K562 (cell line): ENCODE measurements at regions not wholly inside any gene's neighbourhood (a gene's known extent, or its start where the extent isn't known, plus 50 kb on each side); places are given as distances from the start of the nearest gene placed in this dataset.

ENCODE experiments used
- ATF3 ChIP-seq, 2 experiments: fragments of 450-650 bp in 1 of 2; sonication (generic) in 1 of 2; formaldehyde crosslinking in 1 of 2; IDR thresholded peaks in 1 of 2; conservative IDR thresholded peaks in 1 of 2; 2 replicates each; pipeline versions ENCODE4 v1.6.1 to v1.8.1; 2016 to 2023; ENCODE audit warnings: mild to moderate bottlenecking in 2 of 2, moderate library complexity in 2 of 2, inconsistent platforms in 1 of 2, missing genetic modification reagents in 1 of 2
- BMI1 ChIP-seq: fragments of 150-350 bp; IDR thresholded peaks from 2 replicates; pipeline ENCODE4 v1.6.1; 2014; ENCODE audit warnings: low read length
- CTCF ChIP-seq, 3 experiments: IDR thresholded peaks in 2 of 3; conservative IDR thresholded peaks in 1 of 3; 2 replicates each; pipeline ENCODE4 v1.5.1; 2011 to 2012; ENCODE audit warnings: low read length in 3 of 3, mild to moderate bottlenecking in 3 of 3, control low read depth in 2 of 3, improper control_type of control experiment in 1 of 3, inconsistent platforms in 1 of 3, low read depth in 1 of 3, mixed read lengths in 1 of 3, moderate library complexity in 1 of 3; ENCODE audit not compliant: insufficient read depth in 2 of 3
- ELF1 ChIP-seq: fragments of 200-800 bp; sonication (Bioruptor generic); IDR thresholded peaks from 2 replicates; pipeline ENCODE4 v1.6.1; 2016; ENCODE audit warnings: missing genetic modification characterization, missing compliant biosample characterization
- ETS1 ChIP-seq: conservative IDR thresholded peaks from 2 replicates; pipeline ENCODE4 v1.6.1; 2011; ENCODE audit warnings: low read depth, mild to moderate bottlenecking, low read length; ENCODE audit not compliant: control insufficient read depth
- ETV5 ChIP-seq: sonication (generic); formaldehyde crosslinking; IDR thresholded peaks from 2 replicates; pipeline ENCODE4 v1.4.0; 2020; ENCODE audit warnings: low read depth, mild to moderate bottlenecking, missing genetic modification reagents
- FOXM1 ChIP-seq, 2 experiments: fragments of 450-650 bp in 1 of 2; sonication (generic) in 1 of 2; formaldehyde crosslinking in 1 of 2; IDR thresholded peaks; 2 replicates each; pipeline versions ENCODE4 v1.6.1 to v1.9.0; 2017 to 2022; ENCODE audit warnings: low read depth in 2 of 2, mild to moderate bottlenecking in 2 of 2, missing genetic modification reagents in 1 of 2, moderate library complexity in 1 of 2
- NFXL1 ChIP-seq: fragments of 450-650 bp; formaldehyde crosslinking; IDR thresholded peaks from 2 replicates; pipeline ENCODE4 v1.4.0; 2021; ENCODE audit warnings: mild to moderate bottlenecking
- ZKSCAN8 ChIP-seq: fragments of 200-800 bp; sonication (Bioruptor generic); IDR thresholded peaks from 2 replicates; pipeline ENCODE4 v1.6.1; 2016; ENCODE audit warnings: missing genetic modification characterization, missing compliant biosample characterization

- TF ChIP-seq ETS1, result no peak
- TF ChIP-seq NFXL1 (CRISPR knock-in tag), result no peak
- TF ChIP-seq CTCF (IDR thresholded peaks at IDR 0.05 in 2 of 3, conservative IDR thresholded peaks at IDR 0.05 in 1 of 3; ENCODE audit: insufficient read depth in 2 of 3, low read depth in 1 of 3, low read length in 3 of 3), result no peak
- TF ChIP-seq BMI1, result no peak
- TF ChIP-seq FOXM1 (IDR thresholded peaks at IDR 0.05; ENCODE audit: low read depth), result no peak
- TF ChIP-seq FOXM1 (CRISPR knock-in tag; IDR thresholded peaks at IDR 0.05; ENCODE audit: low read depth), result no peak
- TF ChIP-seq ELF1 (tag), result no peak
- no peak for TF ChIP-seq ZKSCAN8 (CRISPR knock-in tag)
- TF ChIP-seq ETV5 (CRISPR knock-in tag), result no peak
- no peak for TF ChIP-seq ATF3 (IDR thresholded peaks at IDR 0.05)
- TF ChIP-seq ATF3 (CRISPR knock-in tag; conservative IDR thresholded peaks at IDR 0.05), result no peak
Measured at GRCh38 chr3:30314757-30315325, 291.6 kb upstream of the TGFBR2 start.
